LoVo (cell line): ENCODE measurements at regions not wholly inside any gene's neighbourhood (a gene's known extent, or its start where the extent isn't known, plus 50 kb on each side); places are given as distances from the start of the nearest gene placed in this dataset.
"Not testable (repeated sequence)": the region's sequence is repeated elsewhere in the genome, so short reads cannot be mapped to it uniquely, and the experiment has no call there.

Source experiments
- DNase-seq: peaks from one replicate; pipeline ENCODE4 v3.0.0-alpha.2; 2016; ENCODE audit warnings: low spot score

GRCh38 chr17:43315858-43316521, 82.2 kb upstream of the RNU2-1 start:
- DNase-seq, result no peak

DNA sequence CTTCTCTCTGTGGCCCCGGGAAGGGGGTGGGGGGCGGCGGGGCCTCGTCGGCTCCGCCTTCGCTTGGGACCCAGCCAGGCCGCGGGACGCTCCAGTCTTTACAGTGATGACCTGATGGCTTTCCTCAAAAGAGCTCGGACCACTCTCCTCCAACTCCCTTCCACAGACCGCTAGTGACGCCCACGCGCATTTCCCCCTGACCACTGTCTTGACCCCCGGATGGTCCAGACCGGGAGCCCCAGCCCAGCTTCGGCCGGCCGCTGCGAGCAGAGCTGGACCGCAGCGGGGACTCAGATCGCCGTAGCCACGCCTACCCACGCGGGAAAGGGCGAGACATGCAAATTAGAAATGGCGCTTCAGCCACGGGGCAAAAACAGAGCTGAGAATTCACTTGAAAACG, 81.6 kb upstream of the RNU2-1 start:
- DNase-seq, result no peak

- DNase-seq, result no peak
These were observed 80.8 kb upstream of the RNU2-1 start for GRCh38 chr17:43314611-43315011.

DNA sequence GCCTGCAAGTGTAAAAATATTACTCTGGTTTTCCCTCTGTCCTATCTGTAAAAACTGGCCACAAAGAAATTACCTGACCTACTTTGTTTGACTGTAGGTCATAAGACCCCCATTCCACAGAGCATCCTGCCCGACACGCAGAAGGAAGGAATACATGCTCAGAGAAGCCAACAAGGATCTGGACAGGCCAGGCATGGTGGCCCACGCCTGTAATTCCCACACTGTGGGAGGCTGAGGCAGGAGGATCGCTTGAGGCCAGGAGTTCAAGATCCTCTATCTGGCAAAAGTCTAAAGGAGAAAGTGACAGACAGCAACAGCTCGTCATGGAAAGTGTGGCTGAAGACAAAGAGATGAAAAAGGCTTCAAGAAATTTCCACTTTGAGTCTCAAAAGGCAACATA, 78.2 kb upstream of the RNU2-1 start:
- no peak for DNase-seq

DNA sequence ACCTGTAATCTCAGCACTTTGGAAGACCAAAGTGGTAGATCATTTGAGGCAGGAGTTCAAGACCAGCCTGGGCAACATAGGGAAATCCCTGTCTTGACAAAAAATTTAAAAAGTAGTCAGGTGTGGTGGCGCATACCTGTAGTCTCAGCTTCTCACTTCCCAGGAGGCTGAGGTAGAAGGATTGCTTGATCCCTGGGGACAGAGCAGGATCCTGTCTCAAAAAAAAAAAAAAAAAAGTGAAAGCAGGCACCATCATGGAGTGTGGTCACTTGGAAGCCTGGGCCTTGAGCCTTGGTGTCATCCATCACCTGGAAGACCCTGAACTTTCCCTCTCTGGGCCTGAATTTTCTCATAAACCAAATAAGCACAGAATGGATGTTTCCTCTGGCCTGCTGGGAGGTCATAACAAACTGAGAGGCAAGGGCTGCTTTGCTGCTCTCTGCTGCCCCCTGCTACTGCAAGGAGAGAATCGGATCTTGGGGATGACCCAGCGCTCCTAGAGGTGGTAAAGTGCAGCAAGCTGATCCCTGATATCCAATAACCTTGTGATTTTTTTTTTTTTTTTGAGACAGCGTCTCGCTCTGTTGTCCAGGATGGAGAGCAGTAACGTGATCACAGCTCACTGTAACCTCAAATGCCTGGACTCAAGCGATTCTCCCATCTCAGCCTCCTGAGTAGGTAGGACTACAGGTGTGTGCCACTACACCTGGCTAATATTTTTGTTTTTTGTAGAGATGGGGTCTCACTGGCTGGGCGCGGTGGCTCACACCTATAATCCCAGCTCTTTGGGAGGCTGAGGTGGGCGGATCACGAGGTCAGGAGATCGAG, 75.9 kb upstream of the RNU2-1 start:
- no peak for DNase-seq

- no peak for DNase-seq
These were observed 75.2 kb upstream of the RNU2-1 start for GRCh38 chr17:43308999-43309398.

DNA sequence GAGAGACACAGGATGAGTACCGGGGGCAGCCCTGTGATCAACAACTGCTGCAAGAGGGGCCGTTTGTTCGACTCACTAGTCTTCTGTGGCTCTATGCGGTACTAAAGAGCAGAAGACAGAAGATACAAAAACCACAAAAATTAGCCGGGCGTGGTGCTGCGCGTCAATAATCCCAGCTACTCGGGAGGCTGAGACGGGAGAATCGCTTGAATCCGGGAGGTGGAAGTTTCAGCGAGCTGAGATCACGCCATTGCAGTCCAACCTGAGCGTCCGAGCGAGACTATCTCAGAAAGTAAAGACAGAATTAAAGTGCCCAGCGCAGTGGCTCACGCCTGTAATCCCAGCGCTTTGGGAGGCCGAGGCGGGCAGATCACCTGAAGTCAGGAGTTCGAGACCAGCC, 71.0 kb upstream of the RNU2-1 start:
- DNase-seq, result not testable (repeated sequence)

- not testable (repeated sequence) for DNase-seq
These were observed 69.3 kb upstream of the RNU2-1 start for GRCh38 chr17:43303049-43303448.

DNA sequence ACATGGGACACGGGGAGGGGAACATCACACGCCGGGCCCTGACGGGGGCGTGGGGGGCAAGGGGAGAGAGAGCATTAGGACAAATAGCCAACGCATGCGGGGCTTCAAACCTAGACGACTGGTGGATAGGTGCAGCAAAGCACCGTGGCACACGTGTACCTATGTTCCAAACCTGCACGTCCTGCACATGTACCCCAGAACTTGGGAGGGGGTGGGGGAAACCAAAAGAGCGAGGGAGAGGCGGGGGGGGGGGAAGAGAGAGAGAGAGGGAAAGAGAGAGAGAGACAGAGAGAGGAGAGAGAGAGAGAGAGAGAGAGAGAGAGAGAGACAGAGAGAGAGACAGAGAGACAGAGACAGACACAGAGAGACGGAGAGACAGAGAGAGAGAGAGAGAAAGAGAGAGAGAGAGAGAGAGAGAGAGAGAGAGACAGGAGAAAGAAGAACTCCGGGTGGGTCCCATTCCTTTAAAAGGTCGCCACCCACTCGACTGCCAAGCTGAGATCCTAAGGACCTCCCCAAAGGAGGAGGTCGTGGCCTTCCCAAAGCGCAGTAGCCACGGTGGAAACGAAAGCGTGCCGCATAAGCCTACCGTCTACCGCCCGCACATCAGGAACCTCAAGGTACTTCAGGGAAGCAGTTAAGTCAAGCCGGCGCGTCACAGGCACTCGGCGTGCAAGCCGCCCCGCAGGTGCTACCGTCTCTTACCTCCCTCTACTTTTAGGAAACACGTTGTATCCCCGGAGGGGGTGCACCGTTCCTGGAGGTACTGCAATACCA, 65.7 kb upstream of the RNU2-1 start:
- DNase-seq, result not testable (repeated sequence)

- not testable (repeated sequence) for DNase-seq
These were observed 55.9 kb upstream of the RNU2-1 start for GRCh38 chr17:43289670-43290069.

DNA sequence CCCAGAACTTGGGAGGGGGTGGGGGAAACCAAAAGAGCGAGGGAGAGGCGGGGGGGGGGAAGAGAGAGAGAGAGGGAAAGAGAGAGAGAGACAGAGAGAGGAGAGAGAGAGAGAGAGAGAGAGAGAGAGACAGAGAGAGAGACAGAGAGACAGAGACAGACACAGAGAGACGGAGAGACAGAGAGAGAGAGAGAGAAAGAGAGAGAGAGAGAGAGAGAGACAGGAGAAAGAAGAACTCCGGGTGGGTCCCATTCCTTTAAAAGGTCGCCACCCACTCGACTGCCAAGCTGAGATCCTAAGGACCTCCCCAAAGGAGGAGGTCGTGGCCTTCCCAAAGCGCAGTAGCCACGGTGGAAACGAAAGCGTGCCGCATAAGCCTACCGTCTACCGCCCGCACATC, 49.8 kb upstream of the RNU2-1 start:
- not testable (repeated sequence) for DNase-seq
